Fibroblast of lung (primary cell): ENCODE measurements at regions not wholly inside any gene's neighbourhood (a gene's known extent, or its start where the extent isn't known, plus 50 kb on each side); places are given as distances from the start of the nearest gene placed in this dataset.

Experiments
- DNase-seq, 2 donors: peaks; one replicate each; pipeline versions ENCODE4 v3.0.0 to v3.0.0-alpha.2; 2010; ENCODE audit warnings: low read depth in 2 of 2
- H2AFZ ChIP-seq: 2 replicates; pipeline ENCODE4 v1.5.1; 2012; ENCODE audit warnings: low read length, control low read depth, inconsistent platforms
- H3K27ac ChIP-seq: 2 replicates; pipeline ENCODE4 v1.5.1; 2011; ENCODE audit warnings: low read length, control low read depth; ENCODE audit not compliant: insufficient read depth
- H3K27me3 ChIP-seq: 2 replicates; pipeline ENCODE4 v1.5.1; 2011; ENCODE audit warnings: mild to moderate bottlenecking, low read length; ENCODE audit not compliant: control insufficient read depth, insufficient read depth
- H3K36me3 ChIP-seq: 2 replicates; pipeline ENCODE4 v1.5.1; 2011; ENCODE audit warnings: low read length; ENCODE audit not compliant: control insufficient read depth, insufficient read depth
- H3K4me1 ChIP-seq: 2 replicates; pipeline ENCODE4 v1.5.1; 2011; ENCODE audit warnings: low read length; ENCODE audit not compliant: control insufficient read depth, insufficient read depth; ENCODE audit errors: extremely low read depth
- H3K4me2 ChIP-seq: 2 replicates; pipeline ENCODE4 v1.5.1; 2011; ENCODE audit warnings: low read length, control low read depth; ENCODE audit not compliant: insufficient read depth; ENCODE audit errors: extremely low read depth
- H3K4me3 ChIP-seq, 4 experiments: fragments of 200-600 bp in 1 of 4; sonication (generic) in 1 of 4; replicated peaks in 1 of 4; 2 replicates each; pipeline ENCODE4 v1.5.1; 2011 to 2016; ENCODE audit warnings: low read length in 4 of 4, low read depth in 3 of 4, mild to moderate bottlenecking in 3 of 4, control low read depth in 2 of 4, inconsistent platforms in 1 of 4, mixed read lengths in 1 of 4; ENCODE audit not compliant: insufficient read depth in 1 of 4; ENCODE audit errors: control extremely low read depth in 1 of 4
- H3K79me2 ChIP-seq: 2 replicates; pipeline ENCODE4 v1.5.1; 2012; ENCODE audit warnings: mild to moderate bottlenecking, low read length, inconsistent platforms; ENCODE audit not compliant: control insufficient read depth, insufficient read depth
- H3K9ac ChIP-seq: 2 replicates; pipeline ENCODE4 v1.5.1; 2011; ENCODE audit warnings: mild to moderate bottlenecking, low read length, control low read depth; ENCODE audit not compliant: insufficient read depth
- H3K9me3 ChIP-seq: 2 replicates; pipeline ENCODE4 v1.5.1; 2012; ENCODE audit warnings: low read depth, low read length; ENCODE audit not compliant: control insufficient read depth, insufficient read depth
- H4K20me1 ChIP-seq: 2 replicates; pipeline ENCODE4 v1.5.1; 2011; ENCODE audit warnings: low read length; ENCODE audit not compliant: control insufficient read depth, insufficient read depth; ENCODE audit errors: extremely low read depth
- EZH2 ChIP-seq: IDR thresholded peaks from 2 replicates; pipeline ENCODE4 v1.5.1; 2012; ENCODE audit warnings: low read length, control low read depth, mild to moderate bottlenecking; ENCODE audit errors: missing control alignments
- TF ChIP-seq, protein P1 (sequence below), 2 donors: IDR thresholded peaks in 1 of 2; conservative IDR thresholded peaks in 1 of 2; 1 replicate in 1 of 2; 2 replicates in 1 of 2; pipeline ENCODE4 v1.5.1; 2011 to 2012; ENCODE audit warnings: low read length in 2 of 2, control low read depth in 1 of 2, inconsistent platforms in 1 of 2, low read depth in 1 of 2, mild to moderate bottlenecking in 1 of 2

DNA sequence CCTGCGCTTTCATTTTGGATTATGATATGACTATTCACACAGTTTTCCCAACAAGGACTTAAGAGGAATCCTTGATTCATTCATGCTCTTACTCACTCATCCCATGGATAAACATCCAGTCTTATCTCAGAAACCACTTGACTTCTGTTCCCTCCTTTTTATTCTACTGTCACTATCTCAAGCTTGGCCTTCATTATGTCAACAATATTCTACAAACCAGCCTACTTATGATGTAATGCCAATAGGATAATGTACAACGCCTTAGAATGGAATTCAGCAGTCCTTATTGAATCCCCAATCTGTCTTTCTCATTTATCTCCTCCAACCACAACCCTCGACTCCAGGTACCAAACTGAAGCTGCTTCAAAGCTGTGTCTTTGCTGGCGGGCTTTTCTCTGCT, 448.5 kb downstream of the PDZRN4 start:
- no peak for TF ChIP-seq EZH2
- TF ChIP-seq, protein P1, sequence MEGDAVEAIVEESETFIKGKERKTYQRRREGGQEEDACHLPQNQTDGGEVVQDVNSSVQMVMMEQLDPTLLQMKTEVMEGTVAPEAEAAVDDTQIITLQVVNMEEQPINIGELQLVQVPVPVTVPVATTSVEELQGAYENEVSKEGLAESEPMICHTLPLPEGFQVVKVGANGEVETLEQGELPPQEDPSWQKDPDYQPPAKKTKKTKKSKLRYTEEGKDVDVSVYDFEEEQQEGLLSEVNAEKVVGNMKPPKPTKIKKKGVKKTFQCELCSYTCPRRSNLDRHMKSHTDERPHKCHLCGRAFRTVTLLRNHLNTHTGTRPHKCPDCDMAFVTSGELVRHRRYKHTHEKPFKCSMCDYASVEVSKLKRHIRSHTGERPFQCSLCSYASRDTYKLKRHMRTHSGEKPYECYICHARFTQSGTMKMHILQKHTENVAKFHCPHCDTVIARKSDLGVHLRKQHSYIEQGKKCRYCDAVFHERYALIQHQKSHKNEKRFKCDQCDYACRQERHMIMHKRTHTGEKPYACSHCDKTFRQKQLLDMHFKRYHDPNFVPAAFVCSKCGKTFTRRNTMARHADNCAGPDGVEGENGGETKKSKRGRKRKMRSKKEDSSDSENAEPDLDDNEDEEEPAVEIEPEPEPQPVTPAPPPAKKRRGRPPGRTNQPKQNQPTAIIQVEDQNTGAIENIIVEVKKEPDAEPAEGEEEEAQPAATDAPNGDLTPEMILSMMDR (conservative IDR thresholded peaks at IDR 0.05 in 1 of 2, IDR thresholded peaks at IDR 0.05 in 1 of 2; ENCODE audit: low read depth in 1 of 2, low read length in 2 of 2), result no peak
- H3K4me2 ChIP-seq, result no peak overlapping the region
- no peaks in the 10 kb centered on the region for H3K4me1 ChIP-seq
- DNase-seq, result peak in 1 of 2 donors; percentile 5
- H3K36me3 ChIP-seq, result no peaks in the 10 kb centered on the region
- H3K27ac ChIP-seq, result no peak overlapping the region
- H3K4me3 ChIP-seq, result no peak overlapping the region
- H4K20me1 ChIP-seq, result no peaks in the 10 kb centered on the region
- no peaks in the 10 kb centered on the region for H3K79me2 ChIP-seq
- H2AFZ ChIP-seq, result no peak overlapping the region
- H3K9me3 ChIP-seq, result no peaks in the 10 kb centered on the region
- no peak overlapping the region for H3K9ac ChIP-seq
- H3K27me3 ChIP-seq, result no peaks in the 10 kb centered on the region

DNA sequence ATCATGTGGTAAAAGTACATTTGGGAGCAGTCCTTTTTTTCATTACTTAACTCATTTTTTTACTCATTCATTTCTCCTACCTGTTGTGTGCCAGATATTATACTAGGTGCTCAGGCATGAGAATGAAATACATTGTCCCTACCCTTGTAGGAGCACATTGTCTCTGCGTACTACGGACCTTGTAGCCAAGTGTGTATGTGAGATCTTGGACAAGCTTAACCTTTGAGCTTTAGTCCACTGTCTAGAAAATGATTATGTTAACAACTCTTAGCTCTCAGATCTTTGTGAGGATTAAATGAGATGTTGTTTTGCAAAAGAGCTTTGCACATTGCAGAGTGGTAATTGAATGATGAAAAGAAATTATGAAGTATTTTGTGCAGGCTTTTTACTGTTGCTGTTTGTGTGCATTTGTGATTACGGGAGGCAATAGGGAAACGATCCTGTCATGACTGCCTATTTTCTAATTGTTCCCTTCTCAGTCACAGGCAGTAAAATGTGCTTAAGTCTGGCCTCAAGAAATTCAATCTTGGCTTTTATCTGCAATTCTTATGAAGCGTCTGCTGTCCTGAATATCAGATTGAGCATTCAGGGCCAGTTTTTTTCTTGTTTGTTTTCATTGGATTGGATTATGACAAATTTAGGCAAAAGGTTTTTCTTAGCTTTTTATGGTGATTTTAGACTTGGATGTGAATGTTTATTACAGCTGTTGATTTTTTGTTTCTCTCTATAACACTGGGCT, 447.7 kb downstream of the PDZRN4 start:
- TF ChIP-seq, protein P1 (conservative IDR thresholded peaks at IDR 0.05 in 1 of 2, IDR thresholded peaks at IDR 0.05 in 1 of 2; ENCODE audit: low read depth in 1 of 2, low read length in 2 of 2), result no peak
- TF ChIP-seq EZH2, result no peak
- H3K27me3 ChIP-seq, result no peaks in the 10 kb centered on the region
- H4K20me1 ChIP-seq, result no peaks in the 10 kb centered on the region
- no peak overlapping the region for H3K9ac ChIP-seq
- H3K4me2 ChIP-seq, result no peak overlapping the region
- H3K27ac ChIP-seq, result no peak overlapping the region
- no peak overlapping the region for H3K4me3 ChIP-seq
- no peaks in the 10 kb centered on the region for H3K36me3 ChIP-seq
- no peak overlapping the region for H2AFZ ChIP-seq
- H3K4me1 ChIP-seq, result no peaks in the 10 kb centered on the region
- H3K79me2 ChIP-seq, result no peaks in the 10 kb centered on the region
- no peaks in the 10 kb centered on the region for H3K9me3 ChIP-seq
- DNase-seq, result no peak

DNA sequence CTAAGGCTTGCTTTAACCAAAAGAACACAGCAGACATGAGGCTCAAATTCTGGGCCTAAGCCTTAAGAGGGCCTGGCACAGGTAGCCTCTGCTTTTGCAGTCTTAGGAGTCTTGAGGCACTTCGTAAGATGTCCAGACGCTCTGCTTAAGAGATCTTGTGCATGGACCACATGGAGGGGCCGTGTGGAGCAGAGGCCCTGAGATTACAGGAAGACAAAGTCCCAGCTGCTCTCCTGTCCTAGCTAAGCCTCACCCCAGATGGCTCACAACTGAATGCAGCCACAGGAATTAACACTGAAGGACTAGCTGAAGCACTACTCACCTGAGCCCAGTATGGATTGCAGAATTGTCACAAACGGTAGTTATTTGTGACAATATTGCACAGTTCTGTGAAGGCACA, 446.0 kb downstream of the PDZRN4 start:
- Histone ChIP-seq H3K27ac (no peak overlapping the region), H3K4me3 (no peak overlapping the region), H3K27me3 (no peaks in the 10 kb centered on the region), H3K4me1 (no peaks in the 10 kb centered on the region), H2AFZ (no peak overlapping the region), H4K20me1 (no peaks in the 10 kb centered on the region), H3K9me3 (no peaks in the 10 kb centered on the region), H3K9ac (no peak overlapping the region), H3K4me2 (no peak overlapping the region), H3K79me2 (no peaks in the 10 kb centered on the region), H3K36me3 (no peaks in the 10 kb centered on the region)
- TF ChIP-seq, protein P1 (conservative IDR thresholded peaks at IDR 0.05 in 1 of 2, IDR thresholded peaks at IDR 0.05 in 1 of 2; ENCODE audit: low read depth in 1 of 2, low read length in 2 of 2), result no peak
- no peak for TF ChIP-seq EZH2
- DNase-seq, result no peak
